ENCODE measurements at regions not wholly inside any gene's neighbourhood (a gene's known extent, or its start where the extent isn't known, plus 50 kb on each side); places are given as distances from the start of the nearest gene placed in this dataset.

DNA sequence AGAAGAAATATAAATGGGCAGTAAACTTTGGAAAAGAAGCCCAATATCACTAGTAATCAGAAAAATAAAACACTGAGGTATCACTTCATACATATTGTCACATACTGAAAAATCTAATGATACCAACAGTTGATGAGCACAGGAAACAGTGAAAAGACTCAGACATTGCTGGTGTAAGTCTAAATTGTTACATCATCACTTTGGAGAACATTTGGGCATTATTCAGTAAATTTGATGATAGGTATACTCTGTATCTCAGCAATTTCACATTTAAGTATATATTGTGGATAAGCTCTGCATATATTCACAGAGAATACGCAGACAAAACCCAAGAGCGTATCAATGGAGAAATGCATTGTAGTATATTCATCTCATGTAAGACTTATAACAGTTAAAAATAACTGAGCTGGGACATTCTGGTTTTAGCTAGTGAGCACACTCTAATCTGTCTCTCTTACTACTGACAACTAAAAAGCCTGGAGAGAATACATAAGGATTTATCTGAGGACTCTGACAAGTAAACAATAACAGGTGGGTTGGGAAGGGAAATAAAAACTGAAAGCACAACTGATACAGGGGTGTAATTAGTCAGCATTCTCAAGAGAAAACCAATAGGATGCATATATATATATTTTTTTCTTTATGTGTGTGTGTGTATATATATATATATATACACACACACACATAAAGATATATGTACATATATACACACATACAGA is 212.7 kb upstream of the JUN start:
- TF ChIP-seq, protein P1, sequence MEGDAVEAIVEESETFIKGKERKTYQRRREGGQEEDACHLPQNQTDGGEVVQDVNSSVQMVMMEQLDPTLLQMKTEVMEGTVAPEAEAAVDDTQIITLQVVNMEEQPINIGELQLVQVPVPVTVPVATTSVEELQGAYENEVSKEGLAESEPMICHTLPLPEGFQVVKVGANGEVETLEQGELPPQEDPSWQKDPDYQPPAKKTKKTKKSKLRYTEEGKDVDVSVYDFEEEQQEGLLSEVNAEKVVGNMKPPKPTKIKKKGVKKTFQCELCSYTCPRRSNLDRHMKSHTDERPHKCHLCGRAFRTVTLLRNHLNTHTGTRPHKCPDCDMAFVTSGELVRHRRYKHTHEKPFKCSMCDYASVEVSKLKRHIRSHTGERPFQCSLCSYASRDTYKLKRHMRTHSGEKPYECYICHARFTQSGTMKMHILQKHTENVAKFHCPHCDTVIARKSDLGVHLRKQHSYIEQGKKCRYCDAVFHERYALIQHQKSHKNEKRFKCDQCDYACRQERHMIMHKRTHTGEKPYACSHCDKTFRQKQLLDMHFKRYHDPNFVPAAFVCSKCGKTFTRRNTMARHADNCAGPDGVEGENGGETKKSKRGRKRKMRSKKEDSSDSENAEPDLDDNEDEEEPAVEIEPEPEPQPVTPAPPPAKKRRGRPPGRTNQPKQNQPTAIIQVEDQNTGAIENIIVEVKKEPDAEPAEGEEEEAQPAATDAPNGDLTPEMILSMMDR (IDR thresholded peaks at IDR 0.05; ENCODE audit: insufficient read depth, low read depth, low read length, missing control alignments), result no peak
- no peak overlapping the region for H3K4me3 ChIP-seq (ENCODE audit: low read length)
- DNase-seq (ENCODE audit: low read depth), result no peak

DNA sequence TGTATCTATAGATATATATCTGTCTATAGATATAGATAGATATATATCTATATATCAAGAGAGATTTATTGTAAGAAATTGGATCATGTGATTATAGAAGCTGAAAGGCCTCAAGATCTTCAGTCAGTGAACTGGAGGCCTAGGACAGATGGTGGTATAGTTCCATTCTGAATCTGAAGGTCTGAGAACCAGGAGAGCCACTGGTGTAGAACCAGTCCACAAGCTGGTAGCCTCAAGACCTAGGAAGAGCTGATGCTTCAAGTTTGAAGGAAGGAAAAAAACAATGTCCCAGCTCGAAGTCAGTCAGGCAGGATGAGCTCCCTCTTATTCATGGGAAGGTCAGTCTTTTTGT is 213.2 kb upstream of the JUN start:
- no peak overlapping the region for H3K4me3 ChIP-seq (ENCODE audit: low read length)
- no peak for DNase-seq (ENCODE audit: low read depth)
- TF ChIP-seq, protein P1 (IDR thresholded peaks at IDR 0.05; ENCODE audit: insufficient read depth, low read depth, low read length, missing control alignments), result no peak

DNA sequence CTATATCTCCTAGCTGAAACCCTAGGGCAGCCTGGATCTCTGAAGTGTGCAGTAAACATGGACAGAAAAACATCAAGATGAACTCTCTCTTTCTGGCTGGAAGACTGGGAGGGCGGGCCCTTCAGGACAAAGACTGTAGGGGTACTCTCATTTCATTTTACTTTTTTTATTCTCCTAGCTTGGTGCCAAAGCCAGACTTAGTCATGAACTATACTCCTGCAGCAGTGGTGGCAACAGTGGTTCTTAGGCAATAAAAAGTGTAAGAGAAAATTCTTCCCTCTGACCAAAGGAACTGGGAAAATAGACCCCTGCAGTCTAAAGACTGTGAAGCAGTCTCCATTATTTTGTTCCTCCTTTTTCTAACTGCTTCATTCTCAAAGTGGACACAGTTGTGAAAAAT is 213.8 kb upstream of the JUN start:
- no peak overlapping the region for H3K4me3 ChIP-seq (ENCODE audit: low read length)
- DNase-seq (ENCODE audit: low read depth), result no peak
- TF ChIP-seq, protein P1 (IDR thresholded peaks at IDR 0.05; ENCODE audit: insufficient read depth, low read depth, low read length, missing control alignments), result no peak

DNA sequence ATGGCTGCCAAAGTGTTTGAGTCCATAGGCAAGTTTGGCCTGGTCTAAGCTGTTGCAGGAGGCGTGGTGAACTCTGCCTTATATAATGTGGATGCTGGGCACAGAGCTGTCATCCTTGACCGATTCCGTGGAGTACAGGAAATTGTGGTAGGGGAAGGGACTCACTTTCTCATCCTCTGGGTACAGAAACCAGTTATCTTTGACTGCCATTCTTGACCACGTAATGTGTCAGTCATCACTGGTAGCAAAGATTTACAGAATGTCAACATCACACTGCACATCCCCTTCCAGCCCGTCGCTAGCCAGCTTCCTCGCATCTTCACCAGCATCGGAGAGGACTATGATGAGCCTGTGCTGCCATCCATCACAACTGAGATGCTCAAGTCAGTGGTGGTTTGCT is 215.8 kb upstream of the JUN start:
- H3K4me3 ChIP-seq (ENCODE audit: low read length), result no peak overlapping the region
- no peak for DNase-seq (ENCODE audit: low read depth)
- TF ChIP-seq, protein P1 (IDR thresholded peaks at IDR 0.05; ENCODE audit: insufficient read depth, low read depth, low read length, missing control alignments), result no peak

DNA sequence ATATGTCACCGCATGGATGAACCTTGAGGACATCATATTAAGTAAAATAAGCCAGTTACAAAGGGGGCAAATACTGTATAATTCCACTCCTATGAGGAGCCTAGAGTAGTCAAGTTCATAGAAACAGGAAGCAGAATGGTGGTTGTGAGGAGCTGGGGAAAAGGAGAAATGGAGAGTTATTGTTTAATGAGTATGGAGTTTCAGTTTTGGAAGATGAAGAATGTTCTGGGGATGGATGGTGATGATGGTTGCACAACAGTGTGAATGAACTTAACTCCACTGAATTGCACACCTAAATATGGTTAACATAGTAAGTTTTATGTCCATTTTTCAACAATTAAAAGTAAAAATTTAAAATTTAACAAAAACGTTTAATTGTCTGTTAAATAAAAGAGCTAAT is 220.9 kb upstream of the JUN start:
- TF ChIP-seq, protein P1 (IDR thresholded peaks at IDR 0.05; ENCODE audit: insufficient read depth, low read depth, low read length, missing control alignments), result no peak
- DNase-seq (ENCODE audit: low read depth), result no peak
- H3K4me3 ChIP-seq (ENCODE audit: low read length), result no peak overlapping the region

DNA sequence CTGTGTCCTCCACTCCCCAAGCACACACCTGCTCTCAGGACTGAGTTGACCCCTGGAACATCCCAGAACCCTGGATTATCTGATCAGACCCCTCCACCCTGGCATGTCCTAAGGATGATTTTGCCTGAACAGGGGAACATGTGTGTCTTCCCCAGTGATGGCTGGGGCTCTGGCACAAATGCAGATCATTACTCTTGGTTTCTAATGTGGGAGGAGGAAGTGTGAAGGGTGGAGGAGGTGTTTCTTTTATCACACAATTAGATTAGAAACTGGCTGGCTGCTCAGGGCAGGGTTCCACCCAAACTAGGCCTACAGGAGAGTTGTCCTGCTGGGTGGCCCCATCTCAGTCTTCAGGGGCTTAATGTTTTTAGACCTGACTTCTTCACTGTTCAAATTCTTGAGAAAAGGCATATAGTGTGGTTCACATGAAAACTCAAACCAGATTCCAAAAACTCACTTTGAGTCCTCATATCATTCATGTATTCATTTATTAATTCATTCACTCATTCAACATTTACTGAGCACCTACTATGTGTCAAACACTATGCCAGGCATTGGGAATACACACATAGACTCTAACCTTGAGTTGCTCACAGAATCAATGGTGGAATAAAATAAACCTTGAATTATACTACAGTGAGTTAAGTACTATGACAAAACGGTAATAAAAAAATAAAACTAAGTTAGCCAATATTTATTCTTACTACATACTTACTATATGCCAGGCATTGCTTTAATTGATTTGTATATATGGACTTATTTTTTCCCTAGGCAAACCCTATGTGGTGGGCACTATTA is 221.8 kb upstream of the JUN start:
- no peak for DNase-seq (ENCODE audit: low read depth)
- H3K4me3 ChIP-seq (ENCODE audit: low read length), result no peak overlapping the region
- TF ChIP-seq, protein P1 (IDR thresholded peaks at IDR 0.05; ENCODE audit: insufficient read depth, low read depth, low read length, missing control alignments), result no peak
